Hematopoietic multipotent progenitor cell treated with erythropoietin and hydrocortisone succinate and interleukin-3 and kit ligand, for 4 days (in vitro differentiated cells): ENCODE measurements at regions not wholly inside any gene's neighbourhood (a gene's known extent, or its start where the extent isn't known, plus 50 kb on each side); places are given as distances from the start of the nearest gene placed in this dataset.

Experiments
- DNase-seq: peaks from one replicate; pipeline ENCODE4 v3.0.0-alpha.2; 2015

- DNase-seq: no peak
Observed at GRCh38 chr6:167049275-167049674, 50.1 kb downstream of the CEP43 start.

DNA sequence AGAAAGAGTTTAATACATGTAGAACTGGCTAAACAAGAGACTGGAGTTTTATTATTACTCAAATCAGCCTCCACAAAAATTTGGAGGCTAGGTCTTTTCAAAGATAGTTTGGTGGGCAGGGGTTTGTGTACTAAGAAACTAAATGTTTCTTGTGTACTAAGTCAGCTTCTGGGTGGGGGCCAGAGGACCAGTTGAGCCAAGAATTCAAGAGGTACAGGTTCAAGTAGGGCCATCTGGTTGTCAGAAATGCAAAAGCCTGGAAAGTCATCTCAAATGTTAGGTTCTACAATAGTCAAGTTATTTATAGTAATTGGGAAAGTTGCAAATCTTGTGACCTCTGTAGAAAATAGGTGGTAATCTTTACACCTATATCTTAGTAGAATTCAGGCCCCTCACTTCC is 51.7 kb downstream of the CEP43 start:
- DNase-seq: no peak

DNA sequence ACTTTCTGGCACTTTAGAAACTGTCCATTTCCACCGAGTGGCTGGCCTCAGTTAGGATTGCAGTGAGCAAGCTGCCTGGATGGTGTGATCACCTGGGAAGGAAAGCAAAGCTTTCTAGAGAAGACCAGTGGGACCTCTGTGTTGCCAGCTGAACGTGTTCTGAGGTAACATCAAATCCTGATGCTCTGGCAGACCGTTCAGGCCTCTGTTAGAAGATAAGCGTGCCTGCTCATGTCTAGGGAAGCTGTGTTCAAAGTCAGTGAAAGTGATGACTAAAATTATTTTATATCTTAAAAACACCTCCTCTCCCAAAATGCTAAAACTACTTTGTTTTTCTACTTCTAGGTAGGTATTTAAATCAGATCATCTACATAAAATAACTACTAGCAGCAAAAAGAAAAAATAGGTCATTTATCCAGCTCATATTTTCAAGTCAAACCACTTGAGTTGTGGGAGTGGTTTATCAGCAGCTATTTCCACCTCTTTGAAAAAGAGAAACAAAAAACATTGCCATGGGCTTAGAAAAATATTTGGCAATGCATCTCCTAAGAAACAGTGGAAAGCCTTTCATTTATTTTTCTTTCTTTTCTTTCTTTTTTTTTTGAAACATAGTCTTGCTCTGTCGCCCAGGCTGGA is 54.8 kb downstream of the CEP43 start:
- no peak for DNase-seq

DNA sequence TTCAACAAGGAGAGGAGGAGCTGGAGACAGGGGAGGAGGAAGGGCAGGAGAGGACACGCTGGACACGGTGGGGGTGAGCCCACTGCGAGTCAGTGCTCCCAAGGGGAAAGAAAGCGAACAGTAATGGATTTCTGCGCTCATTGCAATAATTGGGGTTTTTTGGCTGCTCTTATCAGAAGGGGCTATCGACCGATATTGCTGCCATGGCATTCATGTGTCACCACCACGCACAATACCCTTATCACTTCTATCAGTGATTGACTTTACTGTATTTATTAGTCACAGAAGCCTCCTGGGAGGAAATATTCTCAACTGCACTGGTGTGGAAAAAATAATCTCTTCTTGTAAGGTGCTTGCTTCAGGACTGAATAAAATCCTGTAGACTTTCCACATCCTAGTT is 55.8 kb downstream of the CEP43 start:
- no peak for DNase-seq

- DNase-seq: peak; percentile 93
Observed at GRCh38 chr6:167056370-167056769, 57.2 kb downstream of the CEP43 start.

- no peak for DNase-seq
Observed at GRCh38 chr6:167058261-167058660, 59.1 kb downstream of the CEP43 start.
